HepG2 (cell line): ENCODE measurements at regions not wholly inside any gene's neighbourhood (a gene's known extent, or its start where the extent isn't known, plus 50 kb on each side); places are given as distances from the start of the nearest gene placed in this dataset.

Experiments used
- ATAC-seq: fragments of 200-7000 bp; cut with Tn5 transposase; 3 replicates; pipeline ENCODE4 v1.9.1; 2020; ENCODE audit warnings: mild to moderate bottlenecking, moderate library complexity
- BruUV-seq: library from RNA; stranded (reverse); fragments of 400-500 nt; replicated peaks from 2 replicates; lab custom pipeline; 2021; lab: Mats Ljungman, UMichigan
- CTCF ChIA-PET: fragments of 300-600 bp; formaldehyde crosslinking; extraction: SDS; loops from one replicate; lab custom pipeline; 2021; ENCODE audit warnings: low total read pairs, inconsistent platforms, low intra/inter-chr PET ratio; lab: Yijun Ruan, JAX
- POLR2A ChIA-PET: fragments of 350-600 bp; sonication (Branson Sonifier 250); formaldehyde crosslinking; loops from one replicate; lab custom pipeline; 2020; ENCODE audit warnings: antibody characterized with exemption, inconsistent platforms; lab: Yijun Ruan, JAX
- DNase-seq: peaks from one replicate; pipeline ENCODE4 v3.0.0-alpha.2; 2015; ENCODE audit warnings: low spot score
- FAIRE-seq: peaks from 3 replicates; lab custom pipeline; 2011; peaks lifted over from hg19 to GRCh38; lab: Jason Lieb, UNC
- H2AFZ ChIP-seq: one replicate; pipeline ENCODE4 v1.6.1; 2011; ENCODE audit warnings: low read length, inconsistent platforms
- H3K27ac ChIP-seq: fragments of 300-600 bp; 3 replicates; pipeline ENCODE4 v1.8.0; 2011; ENCODE audit warnings: mixed run types, mild to moderate bottlenecking, mixed read lengths, low read length, inconsistent platforms; ENCODE audit not compliant: insufficient read depth; ENCODE audit errors: extremely low read length
- H3K27me3 ChIP-seq, 2 experiments: fragments of 200-600 bp in 1 of 2; 2 replicates in 1 of 2; 3 replicates in 1 of 2; pipeline versions ENCODE4 v1.6.0 to v1.8.0; 2011; ENCODE audit warnings: low read length in 2 of 2, mild to moderate bottlenecking in 2 of 2, moderate library complexity in 2 of 2, inconsistent platforms in 1 of 2; ENCODE audit not compliant: insufficient read depth in 2 of 2, control insufficient read depth in 1 of 2
- H3K36me3 ChIP-seq, 2 experiments: fragments of 200-600 bp in 1 of 2; replicated peaks in 1 of 2; 2 replicates in 1 of 2; 3 replicates in 1 of 2; pipeline versions ENCODE4 v1.5.1 to v1.8.0; 2011; ENCODE audit warnings: low read length in 2 of 2, inconsistent platforms in 1 of 2; ENCODE audit not compliant: insufficient read depth in 2 of 2, control insufficient read depth in 1 of 2
- H3K4me1 ChIP-seq: 2 replicates; pipeline ENCODE4 v1.5.1; 2012; ENCODE audit warnings: low read length, inconsistent platforms; ENCODE audit not compliant: insufficient read depth
- H3K4me2 ChIP-seq: 2 replicates; pipeline ENCODE4 v1.6.0; 2011; ENCODE audit warnings: low read depth, low read length, inconsistent platforms
- H3K4me3 ChIP-seq, 3 experiments: fragments of 200-600 bp in 1 of 3; sonication (generic), shearing (Covaris generic) in 1 of 3; replicated peaks in 1 of 3; 2 replicates each; pipeline ENCODE4 v1.5.1; 2011 to 2016; ENCODE audit warnings: low read length in 3 of 3, inconsistent platforms in 2 of 3, low read depth in 2 of 3, mild to moderate bottlenecking in 2 of 3, control low read depth in 1 of 3, mixed read lengths in 1 of 3; ENCODE audit not compliant: insufficient read depth in 1 of 3
- H3K79me2 ChIP-seq: one replicate; pipeline ENCODE4 v1.6.1; 2011; ENCODE audit warnings: low read length, inconsistent platforms; ENCODE audit not compliant: insufficient read depth
- H3K9ac ChIP-seq: 2 replicates; pipeline ENCODE4 v1.6.0; 2011; ENCODE audit warnings: mild to moderate bottlenecking, low read depth, low read length, inconsistent platforms; ENCODE audit not compliant: insufficient read depth
- H3K9me3 ChIP-seq: 2 replicates; pipeline ENCODE4 v1.5.1; 2012; ENCODE audit warnings: mild to moderate bottlenecking, low read length
- H4K20me1 ChIP-seq: 2 replicates; pipeline ENCODE4 v1.6.0; 2011; ENCODE audit warnings: inconsistent platforms, mild to moderate bottlenecking, low read length, moderate library complexity; ENCODE audit not compliant: insufficient read depth
- KLF16 ChIP-seq, 2 experiments: sonication (generic) in 1 of 2; formaldehyde crosslinking in 1 of 2; IDR thresholded peaks; 2 replicates each; pipeline versions ENCODE4 v1.6.1 to v1.8.0; 2016 to 2023; ENCODE audit warnings: missing genetic modification reagents in 2 of 2, missing compliant biosample characterization in 1 of 2
- MLX ChIP-seq: IDR thresholded peaks from 2 replicates; pipeline ENCODE4 v1.6.1; 2016
- TARDBP ChIP-seq: sonication (generic); formaldehyde crosslinking; IDR thresholded peaks from 2 replicates; pipeline ENCODE4 v1.8.0; 2022; ENCODE audit warnings: mild to moderate bottlenecking, missing genetic modification reagents
- ZBTB1 ChIP-seq: sonication (generic); formaldehyde crosslinking; IDR thresholded peaks from 2 replicates; pipeline ENCODE4 v1.4.0; 2020; ENCODE audit warnings: missing genetic modification reagents, borderline replicate concordance
- ZFAT ChIP-seq: sonication (generic); formaldehyde crosslinking; conservative IDR thresholded peaks from 2 replicates; pipeline ENCODE4 v1.8.1; 2023; ENCODE audit warnings: missing genetic modification reagents, inconsistent platforms
- ZFP36 ChIP-seq: fragments of 150-350 bp; IDR thresholded peaks from 2 replicates; pipeline ENCODE4 v1.6.1; 2018; ENCODE audit warnings: borderline replicate concordance, low read length, low read depth; ENCODE audit not compliant: partially characterized antibody
- ZNF333 ChIP-seq: sonication (generic); formaldehyde crosslinking; IDR thresholded peaks from 2 replicates; pipeline ENCODE4 v1.4.0; 2020; ENCODE audit warnings: mild to moderate bottlenecking, missing genetic modification reagents, borderline replicate concordance
- ZNF567 ChIP-seq: sonication (generic); formaldehyde crosslinking; IDR thresholded peaks from 2 replicates; pipeline ENCODE4 v1.8.1; 2023; ENCODE audit warnings: mild to moderate bottlenecking, missing genetic modification reagents, borderline replicate concordance
- ZNF597 ChIP-seq: sonication (generic); formaldehyde crosslinking; IDR thresholded peaks from 2 replicates; pipeline ENCODE4 v1.5.0; 2020; ENCODE audit warnings: missing genetic modification reagents
- ZNF709 ChIP-seq: sonication (generic); formaldehyde crosslinking; IDR thresholded peaks from 2 replicates; pipeline ENCODE4 v1.5.0; 2020; ENCODE audit warnings: mild to moderate bottlenecking, missing genetic modification reagents
- in situ Hi-C: cut with HindIII; loops from 2 replicates; pipeline ENCODE4 v1.10.0; 2017; ENCODE audit warnings: low pct_unique_long_range_greater_than_20kb; ENCODE audit not compliant: extremely low pct_ligation_motif_present
- intact Hi-C: fragments of 100-400 bp; cut with micrococcal nuclease; formaldehyde crosslinking; loops from one replicate; pipeline ENCODE4 v1.10.0; 2022; ENCODE audit not compliant: unreplicated experiment

- FAIRE-seq (no peak), DNase-seq (no peak), ATAC-seq (no peak)
- Histone ChIP-seq H2AFZ (no peak overlapping the region), H4K20me1 (no peaks in the 10 kb centered on the region), H3K9ac (no peak overlapping the region), H3K27ac (no peak overlapping the region), H3K4me3 (no peak overlapping the region), H3K9me3 (no peaks in the 10 kb centered on the region), H3K4me1 (no peaks in the 10 kb centered on the region), H3K4me2 (no peak overlapping the region), H3K27me3 (no peaks in the 10 kb centered on the region; a peak in 1 of 5 replicates), H3K79me2 (no peaks in the 10 kb centered on the region), H3K36me3 (no peaks in the 10 kb centered on the region)
- TF ChIP-seq TARDBP (CRISPR knock-in tag) (no peak), MLX (no peak), KLF16 (CRISPR knock-in tag; IDR thresholded peaks at IDR 0.05) (no peak), ZNF567 (CRISPR knock-in tag) (no peak), ZNF333 (CRISPR knock-in tag) (no peak), ZFP36 (no peak), ZBTB1 (CRISPR knock-in tag) (no peak), ZNF709 (CRISPR knock-in tag) (no peak), ZFAT (CRISPR knock-in tag) (no peak), ZNF597 (CRISPR knock-in tag) (no peak)
- CTCF ChIA-PET, result no interaction called here
- BruUV-seq, result no TSS peak
- in situ Hi-C loops, result no loop called here
- intact Hi-C loops, result no loop called here
- POLR2A ChIA-PET, result no interaction called here
These were observed 78.1 kb downstream of the RPS29 start for GRCh38 chr14:49508124-49508523.
